Keratinocyte (primary cell): ENCODE measurements at regions not wholly inside any gene's neighbourhood (a gene's known extent, or its start where the extent isn't known, plus 50 kb on each side); places are given as distances from the start of the nearest gene placed in this dataset.

ENCODE experiments used
- EZH2 ChIP-seq: IDR thresholded peaks from one replicate; pipeline ENCODE4 v1.6.1; 2012; ENCODE audit warnings: inconsistent platforms, mild to moderate bottlenecking, low read length, moderate library complexity
- TF ChIP-seq, protein P1 (sequence below), 3 experiments: IDR thresholded peaks in 1 of 3; conservative IDR thresholded peaks in 1 of 3; optimal IDR thresholded peaks in 1 of 3; 2 replicates in 2 of 3; 3 replicates in 1 of 3; pipeline versions ENCODE3 to v1.5.1; 2011; ENCODE audit warnings: low read length in 3 of 3, mild to moderate bottlenecking in 3 of 3, moderate library complexity in 2 of 3, control low read depth in 1 of 3, inconsistent platforms in 1 of 3; ENCODE audit not compliant: insufficient read depth in 2 of 3; ENCODE audit errors: extremely low read depth in 1 of 3

DNA sequence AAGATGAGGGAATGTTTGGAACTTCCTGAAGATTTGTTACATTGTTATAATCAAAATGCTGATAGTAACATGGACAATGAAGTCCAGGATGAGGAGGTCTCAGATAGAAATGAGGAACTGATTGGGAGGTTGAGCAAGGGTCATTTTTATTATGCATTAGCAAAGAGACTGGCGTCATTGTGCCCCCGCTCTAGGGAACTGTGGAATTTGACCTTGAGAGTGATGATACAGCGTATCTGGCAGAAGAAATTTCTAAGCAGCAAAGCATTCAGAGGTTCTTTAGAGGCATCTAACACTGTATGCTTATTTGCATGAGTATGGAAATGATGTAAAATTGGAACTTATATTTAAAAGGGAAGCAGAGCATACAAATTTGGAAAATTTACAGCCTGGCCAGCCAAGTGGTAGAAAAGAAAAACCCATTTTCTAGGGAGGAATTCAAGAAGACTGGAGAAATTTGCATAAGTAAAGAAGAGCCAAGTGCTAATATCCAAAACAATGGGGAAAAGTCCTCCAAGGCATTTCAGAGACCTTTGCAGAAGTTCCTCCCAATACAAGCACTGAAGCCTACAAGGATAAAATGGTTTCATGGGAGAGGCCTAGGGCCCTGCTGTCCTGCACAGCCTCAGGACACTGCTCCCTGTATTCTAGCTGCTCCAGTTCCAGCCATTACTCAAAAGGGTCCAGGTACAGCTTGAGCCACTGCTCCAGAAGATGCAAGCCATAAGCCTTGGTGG, 483.0 kb upstream of the NDST4 start:
- TF ChIP-seq, protein P1, sequence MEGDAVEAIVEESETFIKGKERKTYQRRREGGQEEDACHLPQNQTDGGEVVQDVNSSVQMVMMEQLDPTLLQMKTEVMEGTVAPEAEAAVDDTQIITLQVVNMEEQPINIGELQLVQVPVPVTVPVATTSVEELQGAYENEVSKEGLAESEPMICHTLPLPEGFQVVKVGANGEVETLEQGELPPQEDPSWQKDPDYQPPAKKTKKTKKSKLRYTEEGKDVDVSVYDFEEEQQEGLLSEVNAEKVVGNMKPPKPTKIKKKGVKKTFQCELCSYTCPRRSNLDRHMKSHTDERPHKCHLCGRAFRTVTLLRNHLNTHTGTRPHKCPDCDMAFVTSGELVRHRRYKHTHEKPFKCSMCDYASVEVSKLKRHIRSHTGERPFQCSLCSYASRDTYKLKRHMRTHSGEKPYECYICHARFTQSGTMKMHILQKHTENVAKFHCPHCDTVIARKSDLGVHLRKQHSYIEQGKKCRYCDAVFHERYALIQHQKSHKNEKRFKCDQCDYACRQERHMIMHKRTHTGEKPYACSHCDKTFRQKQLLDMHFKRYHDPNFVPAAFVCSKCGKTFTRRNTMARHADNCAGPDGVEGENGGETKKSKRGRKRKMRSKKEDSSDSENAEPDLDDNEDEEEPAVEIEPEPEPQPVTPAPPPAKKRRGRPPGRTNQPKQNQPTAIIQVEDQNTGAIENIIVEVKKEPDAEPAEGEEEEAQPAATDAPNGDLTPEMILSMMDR (optimal IDR thresholded peaks at IDR 0.05 in 1 of 3, IDR thresholded peaks at IDR 0.05 in 1 of 3, conservative IDR thresholded peaks at IDR 0.05 in 1 of 3; ENCODE audit: extremely low read depth in 1 of 3, insufficient read depth in 2 of 3, low read length in 3 of 3): no peak
- TF ChIP-seq EZH2: no peak
